ENCODE measurements at regions not wholly inside any gene's neighbourhood (a gene's known extent, or its start where the extent isn't known, plus 50 kb on each side); places are given as distances from the start of the nearest gene placed in this dataset.

- H3K4me1 ChIP-seq: no peaks in the 10 kb centered on the region
- no peak for DNase-seq
- no peaks in the 10 kb centered on the region for H3K9me3 ChIP-seq
- intact Hi-C loops (cut with DNase I): no loop called here
- whole genome bisulfite sequencing, 4 donors: 96 to 99% (median 97%) methylated on average over 2 of the region's 2 CpGs
- H3K27me3 ChIP-seq: no peaks in the 10 kb centered on the region
- H3K4me3 ChIP-seq: no peak overlapping the region
- TF ChIP-seq, protein P1, sequence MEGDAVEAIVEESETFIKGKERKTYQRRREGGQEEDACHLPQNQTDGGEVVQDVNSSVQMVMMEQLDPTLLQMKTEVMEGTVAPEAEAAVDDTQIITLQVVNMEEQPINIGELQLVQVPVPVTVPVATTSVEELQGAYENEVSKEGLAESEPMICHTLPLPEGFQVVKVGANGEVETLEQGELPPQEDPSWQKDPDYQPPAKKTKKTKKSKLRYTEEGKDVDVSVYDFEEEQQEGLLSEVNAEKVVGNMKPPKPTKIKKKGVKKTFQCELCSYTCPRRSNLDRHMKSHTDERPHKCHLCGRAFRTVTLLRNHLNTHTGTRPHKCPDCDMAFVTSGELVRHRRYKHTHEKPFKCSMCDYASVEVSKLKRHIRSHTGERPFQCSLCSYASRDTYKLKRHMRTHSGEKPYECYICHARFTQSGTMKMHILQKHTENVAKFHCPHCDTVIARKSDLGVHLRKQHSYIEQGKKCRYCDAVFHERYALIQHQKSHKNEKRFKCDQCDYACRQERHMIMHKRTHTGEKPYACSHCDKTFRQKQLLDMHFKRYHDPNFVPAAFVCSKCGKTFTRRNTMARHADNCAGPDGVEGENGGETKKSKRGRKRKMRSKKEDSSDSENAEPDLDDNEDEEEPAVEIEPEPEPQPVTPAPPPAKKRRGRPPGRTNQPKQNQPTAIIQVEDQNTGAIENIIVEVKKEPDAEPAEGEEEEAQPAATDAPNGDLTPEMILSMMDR (IDR thresholded peaks at IDR 0.05): no peak
- no peak for TF ChIP-seq POLR2A (IDR thresholded peaks at IDR 0.05)
- H3K27ac ChIP-seq: no peak overlapping the region
- no peaks in the 10 kb centered on the region for H3K36me3 ChIP-seq
- ATAC-seq: no peak
These were observed 189.6 kb downstream of the MZT1 start for GRCh38 chr13:72537782-72538181.

DNA sequence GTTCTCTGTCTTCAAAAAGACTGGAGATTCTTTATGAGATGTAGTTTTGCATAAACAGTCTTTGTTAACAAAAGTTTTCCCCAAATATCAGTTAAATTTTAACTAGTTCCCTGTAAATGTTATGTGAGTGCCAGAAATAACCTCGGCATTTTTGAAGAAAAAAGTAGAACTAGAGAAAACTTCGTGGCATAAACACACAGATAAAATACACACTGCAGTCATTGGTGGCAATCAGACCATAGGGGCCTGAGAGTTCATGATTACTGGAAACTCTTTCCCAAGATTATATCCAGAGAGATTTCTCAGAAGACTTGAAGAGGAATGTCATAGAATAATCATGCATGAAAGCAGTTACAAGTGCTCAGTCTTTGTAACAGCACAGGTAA is 190.0 kb downstream of the MZT1 start:
- no peaks in the 10 kb centered on the region for H3K4me1 ChIP-seq
- peak overlapping the region in 3 of 12 donors; percentile 5 to 43 (median 32) for H3K4me3 ChIP-seq
- no peak overlapping the region for H3K27ac ChIP-seq
- no peaks in the 10 kb centered on the region for H3K36me3 ChIP-seq
- H3K9me3 ChIP-seq: no peaks in the 10 kb centered on the region
- no peak for ATAC-seq
- TF ChIP-seq, protein P1 (IDR thresholded peaks at IDR 0.05): no peak
- TF ChIP-seq POLR2A (IDR thresholded peaks at IDR 0.05): no peak
- no peak for DNase-seq
- intact Hi-C loops (cut with DNase I): no loop called here
- no peaks in the 10 kb centered on the region for H3K27me3 ChIP-seq
- 51 to 58% (median 55%) methylated on average over 2 of the region's 2 CpGs for WGBS, 4 donors

DNA sequence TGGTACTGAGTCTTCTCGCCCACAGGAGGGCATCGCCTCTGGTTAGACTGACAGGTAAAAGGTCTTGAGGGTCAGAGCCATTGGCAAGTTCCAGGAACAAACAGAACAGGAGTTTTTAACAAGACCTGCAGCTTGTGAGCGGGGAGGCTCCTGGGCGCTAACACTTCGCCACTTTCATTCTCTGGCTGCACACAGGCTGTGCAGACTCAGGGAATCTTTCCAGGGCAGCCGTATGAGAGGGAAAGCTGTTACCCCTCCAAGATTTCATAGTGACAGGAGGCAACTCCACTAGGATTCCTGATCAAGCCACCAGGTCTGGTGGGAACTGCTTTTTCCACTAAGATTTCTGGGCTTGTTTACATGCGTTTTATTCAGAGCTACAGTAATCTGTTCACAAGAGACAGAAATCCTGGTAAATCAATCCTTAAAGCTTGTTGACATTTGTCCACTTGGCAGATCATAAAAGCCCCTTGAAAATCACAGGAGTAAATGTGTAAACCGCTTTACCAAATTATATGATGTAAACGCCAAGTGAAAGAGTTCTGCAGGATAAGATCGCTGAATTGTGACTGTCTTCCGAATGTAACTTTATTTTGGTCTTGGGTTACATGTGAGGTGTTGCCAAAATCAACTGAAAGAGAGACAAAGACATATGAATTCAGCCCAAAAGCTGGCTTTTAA is 190.6 kb downstream of the MZT1 start:
- H3K4me3 ChIP-seq: peak overlapping the region in 4 of 12 donors; percentile 5 to 43 (median 24)
- 61 to 71% (median 68%) methylated on average over 11 of the region's 11 CpGs for WGBS, 4 donors
- H3K36me3 ChIP-seq: no peaks in the 10 kb centered on the region
- ATAC-seq (no peak), DNase-seq (no peak)
- no peaks in the 10 kb centered on the region for H3K27me3 ChIP-seq
- H3K9me3 ChIP-seq: no peaks in the 10 kb centered on the region
- H3K27ac ChIP-seq: no peak overlapping the region
- intact Hi-C loops (cut with DNase I): no loop called here
- H3K4me1 ChIP-seq: no peaks in the 10 kb centered on the region
- no peak for TF ChIP-seq POLR2A (IDR thresholded peaks at IDR 0.05)
- TF ChIP-seq, protein P1 (IDR thresholded peaks at IDR 0.05): no peak

DNA sequence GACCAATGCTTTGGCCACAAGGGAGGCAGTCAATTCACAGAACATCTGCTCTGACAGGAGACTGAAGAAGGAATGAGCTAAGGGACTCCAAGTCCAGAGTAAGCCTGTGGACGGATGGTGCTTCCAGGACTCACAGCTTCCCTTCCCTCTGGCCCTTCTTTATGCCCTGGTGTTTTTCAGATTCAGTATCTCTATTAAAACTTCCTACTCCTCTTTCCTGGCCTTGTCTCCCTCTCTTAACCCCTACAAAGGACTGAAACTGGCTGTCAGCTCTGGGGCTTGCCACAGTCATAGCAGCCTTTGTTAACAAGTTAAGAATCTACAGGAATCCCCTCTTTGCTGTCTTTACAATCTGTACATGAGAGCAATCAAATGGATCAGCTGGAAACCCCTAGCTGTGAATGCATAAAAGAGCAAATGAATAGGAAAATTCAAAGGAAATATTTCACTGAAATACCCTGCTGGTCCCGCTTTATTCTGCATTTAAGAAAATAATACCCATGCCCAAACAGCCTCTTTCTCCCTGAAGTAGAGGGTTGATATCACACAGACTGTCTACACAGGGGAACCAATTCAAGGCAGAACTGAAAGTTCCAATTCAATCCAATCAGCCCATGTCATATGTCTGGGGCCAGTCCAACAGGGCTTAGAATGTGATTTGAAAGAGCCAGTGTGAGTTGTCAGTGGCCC is 192.3 kb downstream of the MZT1 start:
- WGBS, 4 donors: 74 to 80% (median 78%) methylated on average over 2 of the region's 2 CpGs
- H3K36me3 ChIP-seq: no peaks in the 10 kb centered on the region
- no peak overlapping the region for H3K27ac ChIP-seq
- intact Hi-C loops (cut with DNase I): no loop called here
- no peaks in the 10 kb centered on the region for H3K9me3 ChIP-seq
- no peak overlapping the region for H3K4me3 ChIP-seq
- no peaks in the 10 kb centered on the region for H3K4me1 ChIP-seq
- DNase-seq (no peak), ATAC-seq (no peak)
- H3K27me3 ChIP-seq: no peaks in the 10 kb centered on the region
- TF ChIP-seq, protein P1 (IDR thresholded peaks at IDR 0.05): no peak
- TF ChIP-seq POLR2A (IDR thresholded peaks at IDR 0.05): no peak

Measured in heart left ventricle (tissue), 16 donors.